Peyer's patch (tissue), 4 donors: ENCODE measurements at regions not wholly inside any gene's neighbourhood (a gene's known extent, or its start where the extent isn't known, plus 50 kb on each side); places are given as distances from the start of the nearest gene placed in this dataset.

Source experiments
- POLR2A ChIP-seq, 2 donors: fragments of 450-650 bp; IDR thresholded peaks; one replicate each; pipeline ENCODE4 v1.5.1; 2017; ENCODE audit warnings: antibody characterized with exemption in 2 of 2, mild to moderate bottlenecking in 2 of 2, moderate library complexity in 2 of 2
- TF ChIP-seq, protein P1 (sequence below), 6 experiments: fragments of 450-650 bp in 4 of 6; fragments of 200-600 bp in 2 of 6; sonication (generic) in 1 of 6; IDR thresholded peaks; one replicate each; pipeline ENCODE4 v1.5.1; 2017 to 2019; ENCODE audit warnings: antibody characterized with exemption in 6 of 6, mild to moderate bottlenecking in 3 of 6, moderate library complexity in 1 of 6

DNA sequence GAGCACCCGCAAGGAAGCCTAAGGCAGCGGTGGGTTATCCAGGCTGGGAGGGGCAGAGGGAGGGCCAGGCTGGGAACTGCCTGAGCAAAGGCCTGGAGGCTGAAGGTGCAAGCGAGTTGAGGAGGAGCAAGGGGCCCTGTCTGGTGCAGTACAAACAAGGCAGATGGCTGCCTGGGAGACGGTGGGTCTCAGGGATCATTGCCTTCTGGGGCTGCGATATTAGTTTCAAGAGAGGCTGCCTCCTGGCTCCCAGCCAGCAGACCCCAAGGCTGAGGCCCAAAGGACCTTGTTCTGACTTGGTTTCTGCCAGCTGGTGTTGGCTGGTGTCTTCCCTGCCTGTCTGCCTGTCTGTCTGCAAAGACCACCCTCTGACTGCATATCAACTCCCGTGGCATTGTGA is 154.0 kb downstream of the IRF8 start:
- TF ChIP-seq, protein P1, sequence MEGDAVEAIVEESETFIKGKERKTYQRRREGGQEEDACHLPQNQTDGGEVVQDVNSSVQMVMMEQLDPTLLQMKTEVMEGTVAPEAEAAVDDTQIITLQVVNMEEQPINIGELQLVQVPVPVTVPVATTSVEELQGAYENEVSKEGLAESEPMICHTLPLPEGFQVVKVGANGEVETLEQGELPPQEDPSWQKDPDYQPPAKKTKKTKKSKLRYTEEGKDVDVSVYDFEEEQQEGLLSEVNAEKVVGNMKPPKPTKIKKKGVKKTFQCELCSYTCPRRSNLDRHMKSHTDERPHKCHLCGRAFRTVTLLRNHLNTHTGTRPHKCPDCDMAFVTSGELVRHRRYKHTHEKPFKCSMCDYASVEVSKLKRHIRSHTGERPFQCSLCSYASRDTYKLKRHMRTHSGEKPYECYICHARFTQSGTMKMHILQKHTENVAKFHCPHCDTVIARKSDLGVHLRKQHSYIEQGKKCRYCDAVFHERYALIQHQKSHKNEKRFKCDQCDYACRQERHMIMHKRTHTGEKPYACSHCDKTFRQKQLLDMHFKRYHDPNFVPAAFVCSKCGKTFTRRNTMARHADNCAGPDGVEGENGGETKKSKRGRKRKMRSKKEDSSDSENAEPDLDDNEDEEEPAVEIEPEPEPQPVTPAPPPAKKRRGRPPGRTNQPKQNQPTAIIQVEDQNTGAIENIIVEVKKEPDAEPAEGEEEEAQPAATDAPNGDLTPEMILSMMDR (IDR thresholded peaks at IDR 0.05) = no peak
- no peak for TF ChIP-seq POLR2A (IDR thresholded peaks at IDR 0.05)
